Panc1 (cell line): ENCODE measurements at regions not wholly inside any gene's neighbourhood (a gene's known extent, or its start where the extent isn't known, plus 50 kb on each side); places are given as distances from the start of the nearest gene placed in this dataset.

Experiments used
- POLR2AphosphoS5 ChIP-seq: IDR thresholded peaks from 2 replicates; pipeline ENCODE4 v1.6.1; 2012; ENCODE audit warnings: mild to moderate bottlenecking, low read depth, low read length, moderate library complexity
- TF ChIP-seq, protein P1 (sequence below): fragments of 450-650 bp; IDR thresholded peaks from 2 replicates; pipeline ENCODE4 v1.5.1; 2017; ENCODE audit warnings: mild to moderate bottlenecking

DNA sequence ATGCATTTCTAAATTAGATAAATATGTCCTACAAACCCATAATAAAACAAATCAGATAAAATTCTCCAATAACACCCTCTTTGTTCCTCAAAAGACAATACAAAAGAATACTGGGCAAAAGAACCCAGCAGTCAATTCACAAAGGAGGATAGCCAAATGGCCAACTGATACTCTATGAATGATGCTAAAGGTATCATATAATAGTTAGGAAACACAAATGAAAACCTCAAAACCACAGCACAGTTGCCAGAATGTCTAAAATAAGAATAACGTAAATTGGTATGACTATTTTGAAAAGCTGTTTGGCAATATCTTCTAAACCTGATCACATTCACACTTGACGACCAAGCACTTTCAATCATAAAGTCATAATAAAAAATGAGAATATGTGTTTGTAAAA lies 315.4 kb downstream of the CDH7 start:
- no peak for TF ChIP-seq POLR2AphosphoS5
- TF ChIP-seq, protein P1, sequence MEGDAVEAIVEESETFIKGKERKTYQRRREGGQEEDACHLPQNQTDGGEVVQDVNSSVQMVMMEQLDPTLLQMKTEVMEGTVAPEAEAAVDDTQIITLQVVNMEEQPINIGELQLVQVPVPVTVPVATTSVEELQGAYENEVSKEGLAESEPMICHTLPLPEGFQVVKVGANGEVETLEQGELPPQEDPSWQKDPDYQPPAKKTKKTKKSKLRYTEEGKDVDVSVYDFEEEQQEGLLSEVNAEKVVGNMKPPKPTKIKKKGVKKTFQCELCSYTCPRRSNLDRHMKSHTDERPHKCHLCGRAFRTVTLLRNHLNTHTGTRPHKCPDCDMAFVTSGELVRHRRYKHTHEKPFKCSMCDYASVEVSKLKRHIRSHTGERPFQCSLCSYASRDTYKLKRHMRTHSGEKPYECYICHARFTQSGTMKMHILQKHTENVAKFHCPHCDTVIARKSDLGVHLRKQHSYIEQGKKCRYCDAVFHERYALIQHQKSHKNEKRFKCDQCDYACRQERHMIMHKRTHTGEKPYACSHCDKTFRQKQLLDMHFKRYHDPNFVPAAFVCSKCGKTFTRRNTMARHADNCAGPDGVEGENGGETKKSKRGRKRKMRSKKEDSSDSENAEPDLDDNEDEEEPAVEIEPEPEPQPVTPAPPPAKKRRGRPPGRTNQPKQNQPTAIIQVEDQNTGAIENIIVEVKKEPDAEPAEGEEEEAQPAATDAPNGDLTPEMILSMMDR = no peak
